ENCODE measurements at regions not wholly inside any gene's neighbourhood (a gene's known extent, or its start where the extent isn't known, plus 50 kb on each side); places are given as distances from the start of the nearest gene placed in this dataset.

GRCh38 chr15:69634860-69635259 is 182.2 kb downstream of the RPLP1 start:
- TF ChIP-seq EP300 (IDR thresholded peaks at IDR 0.05; ENCODE audit: low read depth), result no peak
- no peak for TF ChIP-seq POLR2A (IDR thresholded peaks at IDR 0.05)
- TF ChIP-seq CTCF (IDR thresholded peaks at IDR 0.05), result no peak
- no peak for TF ChIP-seq POLR2AphosphoS5 (IDR thresholded peaks at IDR 0.05)
- Histone ChIP-seq H3K4me3 (no peak overlapping the region), H3K9me3 (no peaks in the 10 kb centered on the region), H3K36me3 (no peaks in the 10 kb centered on the region), H3K27ac (no peak overlapping the region), H3K4me1 (no peaks in the 10 kb centered on the region), H3K27me3 (peaks cover 7% of the 10 kb centered on the region)
- in situ Hi-C loops (cut with MboI; ENCODE audit: low pct_ligation_motif_present in 1 of 4, low pct_unique_long_range_greater_than_20kb in 1 of 4, low sequenced_read_pairs in 3 of 4), result no loop called here
- WGBS, 2 donors (ENCODE audit: low coverage in 1 of 2), result 80 to 83% methylated on average over 5 of the region's 5 CpGs
- intact Hi-C loops (cut with DNase I; ENCODE audit: low total_unique reads), result no loop called here
- no peak for DNase-seq

DNA sequence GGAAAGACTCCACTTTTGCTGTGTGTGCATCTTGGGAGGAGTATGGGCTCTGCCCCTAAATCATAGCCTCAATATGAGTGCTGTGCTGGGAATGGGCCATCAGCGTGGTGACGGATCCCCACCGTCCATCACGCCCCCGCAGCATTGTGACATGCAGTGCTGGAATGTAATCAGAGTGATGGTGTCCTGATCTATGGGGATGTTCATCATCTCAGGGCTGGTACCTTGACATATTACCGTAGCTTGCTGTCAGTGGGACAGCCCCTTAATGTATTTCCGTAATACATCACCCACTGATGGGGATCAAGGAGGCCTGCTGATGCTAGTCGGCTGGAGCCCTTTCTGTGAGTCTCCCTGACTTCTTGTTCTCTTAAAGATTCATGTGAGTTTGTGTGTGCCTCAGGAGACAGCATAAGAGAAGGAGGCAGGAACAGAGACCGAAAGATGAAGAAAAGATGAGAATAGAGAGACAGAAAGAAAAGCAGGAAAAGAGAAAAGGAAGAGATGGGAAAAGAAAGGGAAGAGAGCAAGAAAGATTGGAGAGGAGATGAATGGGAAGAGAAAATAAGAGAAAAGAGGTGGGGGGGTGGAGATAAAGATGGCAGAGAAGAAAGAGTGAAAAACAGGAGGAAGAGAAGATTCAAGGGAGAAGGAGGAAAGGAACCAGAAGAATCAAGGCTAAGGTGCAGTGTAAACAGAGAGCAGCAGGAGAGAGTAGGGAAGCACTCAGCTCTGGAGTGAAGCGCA is 183.7 kb downstream of the RPLP1 start:
- H3K36me3 ChIP-seq, result no peaks in the 10 kb centered on the region
- no peak overlapping the region for H3K27ac ChIP-seq
- WGBS, 2 donors (ENCODE audit: low coverage in 1 of 2), result 83 to 100% methylated on average over 3 to 10 of the region's 10 CpGs
- H3K27me3 ChIP-seq, result peaks cover 7% of the 10 kb centered on the region
- no peak for DNase-seq
- H3K4me1 ChIP-seq, result no peaks in the 10 kb centered on the region
- no peaks in the 10 kb centered on the region for H3K9me3 ChIP-seq
- in situ Hi-C loops (cut with MboI; ENCODE audit: low pct_ligation_motif_present in 1 of 4, low pct_unique_long_range_greater_than_20kb in 1 of 4, low sequenced_read_pairs in 3 of 4), result no loop called here
- intact Hi-C loops (cut with DNase I; ENCODE audit: low total_unique reads), result no loop called here
- no peak for TF ChIP-seq EP300 (IDR thresholded peaks at IDR 0.05; ENCODE audit: low read depth)
- TF ChIP-seq CTCF (IDR thresholded peaks at IDR 0.05), result no peak
- TF ChIP-seq POLR2A (IDR thresholded peaks at IDR 0.05), result no peak
- TF ChIP-seq POLR2AphosphoS5 (IDR thresholded peaks at IDR 0.05), result no peak
- H3K4me3 ChIP-seq, result no peak overlapping the region

DNA sequence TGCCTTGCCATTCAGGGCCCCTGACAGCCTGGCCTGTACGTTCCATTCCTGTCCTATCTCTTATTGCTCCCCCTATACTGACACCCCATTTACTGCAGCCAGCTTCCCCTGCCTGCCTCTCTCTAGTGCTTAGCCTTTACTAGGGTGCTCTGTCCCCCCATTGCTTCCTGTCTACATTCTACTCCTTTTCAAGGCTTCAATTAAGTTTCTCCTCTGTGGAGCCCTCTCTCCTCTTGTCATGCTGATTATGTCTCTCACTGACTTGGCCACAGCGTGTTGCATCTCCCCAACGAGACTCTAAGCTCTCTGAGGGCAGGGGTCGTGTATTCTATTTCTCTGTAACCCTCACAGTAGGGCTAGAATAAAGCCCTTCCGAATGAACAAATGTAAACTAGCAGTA is 185.2 kb downstream of the RPLP1 start:
- Histone ChIP-seq H3K36me3 (no peaks in the 10 kb centered on the region), H3K27me3 (peaks cover 4% of the 10 kb centered on the region), H3K27ac (no peak overlapping the region), H3K9me3 (no peaks in the 10 kb centered on the region), H3K4me3 (no peak overlapping the region), H3K4me1 (no peaks in the 10 kb centered on the region)
- DNase-seq, result no peak
- 84% methylated on average over 5 of the region's 5 CpGs; no CpG with 5 or more reads in 1 of the 2 donors for WGBS, 2 donors (ENCODE audit: low coverage in 1 of 2)
- intact Hi-C loops (cut with DNase I; ENCODE audit: low total_unique reads), result no loop called here
- no peak for TF ChIP-seq EP300 (IDR thresholded peaks at IDR 0.05; ENCODE audit: low read depth)
- TF ChIP-seq CTCF (IDR thresholded peaks at IDR 0.05), result no peak
- no peak for TF ChIP-seq POLR2AphosphoS5 (IDR thresholded peaks at IDR 0.05)
- TF ChIP-seq POLR2A (IDR thresholded peaks at IDR 0.05), result no peak
- in situ Hi-C loops (cut with MboI; ENCODE audit: low pct_ligation_motif_present in 1 of 4, low pct_unique_long_range_greater_than_20kb in 1 of 4, low sequenced_read_pairs in 3 of 4), result no loop called here

DNA sequence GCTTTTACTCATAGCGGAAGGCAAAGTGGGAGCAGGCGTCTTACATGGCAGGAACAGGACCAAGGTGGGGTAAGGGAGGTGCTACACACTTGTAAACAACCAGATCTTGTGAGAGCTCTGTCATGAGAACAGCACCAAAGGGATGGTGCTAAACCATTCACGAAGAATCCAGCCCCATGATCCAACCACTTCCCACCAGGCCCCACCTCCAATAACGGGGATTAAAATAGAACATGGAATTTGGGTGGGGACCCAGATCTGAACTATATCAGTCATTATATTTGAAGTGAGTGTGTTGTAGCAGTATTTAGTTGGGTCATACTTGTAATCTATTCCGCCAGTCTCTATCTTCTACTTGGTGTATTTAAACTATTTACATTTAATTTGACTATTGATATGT is 190.9 kb downstream of the RPLP1 start:
- no peak for TF ChIP-seq POLR2A (IDR thresholded peaks at IDR 0.05)
- TF ChIP-seq EP300 (IDR thresholded peaks at IDR 0.05; ENCODE audit: low read depth), result no peak
- no peak for TF ChIP-seq POLR2AphosphoS5 (IDR thresholded peaks at IDR 0.05)
- TF ChIP-seq CTCF (IDR thresholded peaks at IDR 0.05), result no peak
- no peaks in the 10 kb centered on the region for H3K9me3 ChIP-seq
- 69 to 84% methylated on average over 5 of the region's 5 CpGs for WGBS, 2 donors (ENCODE audit: low coverage in 1 of 2)
- in situ Hi-C loops (cut with MboI; ENCODE audit: low pct_ligation_motif_present in 1 of 4, low pct_unique_long_range_greater_than_20kb in 1 of 4, low sequenced_read_pairs in 3 of 4) (no loop called here), intact Hi-C loops (cut with DNase I; ENCODE audit: low total_unique reads) (no loop called here)
- no peak overlapping the region for H3K4me3 ChIP-seq
- no peak overlapping the region for H3K27ac ChIP-seq
- H3K4me1 ChIP-seq, result peaks cover 0 to 4% (median 0%) of the 10 kb centered on the region in 4 donors
- no peaks in the 10 kb centered on the region for H3K27me3 ChIP-seq
- no peak for DNase-seq
- H3K36me3 ChIP-seq, result no peaks in the 10 kb centered on the region
